Endothelial cell of umbilical vein (primary cell): ENCODE measurements at regions not wholly inside any gene's neighbourhood (a gene's known extent, or its start where the extent isn't known, plus 50 kb on each side); places are given as distances from the start of the nearest gene placed in this dataset.

Experiments
- EZH2 ChIP-seq: IDR thresholded peaks from 2 replicates; pipeline ENCODE4 v1.6.1; 2012; ENCODE audit warnings: borderline replicate concordance, low read depth, mild to moderate bottlenecking, moderate library complexity, low read length, inconsistent platforms; ENCODE audit not compliant: severe bottlenecking
- FOS ChIP-seq: IDR thresholded peaks from 2 replicates; pipeline ENCODE4 v1.6.1; 2011; ENCODE audit warnings: mild to moderate bottlenecking, low read length, moderate library complexity, borderline replicate concordance; ENCODE audit not compliant: insufficient read depth
- GATA2 ChIP-seq: IDR thresholded peaks from 2 replicates; pipeline ENCODE4 v1.7.0; 2011; ENCODE audit warnings: low read depth, mild to moderate bottlenecking, moderate library complexity, mixed read lengths, low read length; ENCODE audit not compliant: insufficient read length, insufficient read depth
- JUN ChIP-seq: IDR thresholded peaks from 2 replicates; pipeline ENCODE4 v1.6.1; 2011; ENCODE audit warnings: borderline replicate concordance, low read depth; ENCODE audit not compliant: insufficient read length, insufficient read depth
- MYC ChIP-seq: IDR thresholded peaks from one replicate; pipeline ENCODE4 v1.6.1; 2011; ENCODE audit warnings: mild to moderate bottlenecking, low read depth, low read length
- POLR2A ChIP-seq: IDR thresholded peaks from 2 replicates; pipeline ENCODE4 v1.6.1; 2012; ENCODE audit warnings: low read depth, mild to moderate bottlenecking, control low read depth, low read length
- POLR2AphosphoS5 ChIP-seq: IDR thresholded peaks from 2 replicates; pipeline ENCODE4 v1.6.1; 2012; ENCODE audit warnings: low read depth, mild to moderate bottlenecking, control low read depth, low read length, moderate library complexity; ENCODE audit not compliant: insufficient read depth
- TF ChIP-seq, protein P1 (sequence below), 2 donors: IDR thresholded peaks; 1 replicate in 1 of 2; 2 replicates in 1 of 2; pipeline ENCODE4 v1.5.1; 2011; ENCODE audit warnings: low read length in 2 of 2, mild to moderate bottlenecking in 2 of 2, moderate library complexity in 2 of 2, control low read depth in 1 of 2, inconsistent platforms in 1 of 2, low read depth in 1 of 2; ENCODE audit not compliant: insufficient read depth in 1 of 2; ENCODE audit errors: extremely low read depth in 1 of 2
- TF ChIP-seq, protein P2 (sequence below): IDR thresholded peaks from 2 replicates; pipeline ENCODE4 v1.6.1; 2011; ENCODE audit not compliant: insufficient read depth, insufficient read length

DNA sequence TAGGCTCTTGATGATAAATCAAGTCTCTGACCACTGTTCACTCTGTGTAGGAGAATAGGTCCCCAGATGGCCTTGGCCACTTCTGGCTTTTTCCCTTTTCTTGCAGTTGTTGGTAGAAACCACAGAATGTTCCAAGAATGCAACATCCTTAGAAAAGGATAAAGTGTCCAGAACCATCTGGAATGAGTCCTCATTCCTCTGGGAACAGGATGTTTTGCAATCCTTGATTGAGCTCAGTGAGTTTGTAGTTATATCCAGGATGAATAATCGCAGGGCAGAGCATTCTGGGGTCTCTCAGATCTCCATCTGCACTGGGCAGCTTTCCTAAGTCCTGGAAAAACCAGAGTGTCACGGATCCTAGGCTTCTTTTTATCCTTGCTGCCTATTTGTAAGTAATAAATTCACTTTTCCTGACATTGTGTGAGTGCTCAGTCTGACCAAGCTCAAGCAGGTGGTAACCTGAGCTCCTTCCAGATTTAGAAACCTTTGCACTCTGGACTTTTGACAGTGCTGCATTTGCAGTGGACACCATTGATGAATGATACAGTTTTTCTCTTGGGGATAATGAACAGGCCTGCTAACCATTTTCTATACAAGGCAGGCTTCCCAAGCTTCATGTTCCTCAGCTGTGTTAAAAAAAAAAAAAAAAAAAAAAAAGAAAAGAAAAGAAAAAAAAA lies 1028.6 kb downstream of the OTOL1 start:
- TF ChIP-seq, protein P1, sequence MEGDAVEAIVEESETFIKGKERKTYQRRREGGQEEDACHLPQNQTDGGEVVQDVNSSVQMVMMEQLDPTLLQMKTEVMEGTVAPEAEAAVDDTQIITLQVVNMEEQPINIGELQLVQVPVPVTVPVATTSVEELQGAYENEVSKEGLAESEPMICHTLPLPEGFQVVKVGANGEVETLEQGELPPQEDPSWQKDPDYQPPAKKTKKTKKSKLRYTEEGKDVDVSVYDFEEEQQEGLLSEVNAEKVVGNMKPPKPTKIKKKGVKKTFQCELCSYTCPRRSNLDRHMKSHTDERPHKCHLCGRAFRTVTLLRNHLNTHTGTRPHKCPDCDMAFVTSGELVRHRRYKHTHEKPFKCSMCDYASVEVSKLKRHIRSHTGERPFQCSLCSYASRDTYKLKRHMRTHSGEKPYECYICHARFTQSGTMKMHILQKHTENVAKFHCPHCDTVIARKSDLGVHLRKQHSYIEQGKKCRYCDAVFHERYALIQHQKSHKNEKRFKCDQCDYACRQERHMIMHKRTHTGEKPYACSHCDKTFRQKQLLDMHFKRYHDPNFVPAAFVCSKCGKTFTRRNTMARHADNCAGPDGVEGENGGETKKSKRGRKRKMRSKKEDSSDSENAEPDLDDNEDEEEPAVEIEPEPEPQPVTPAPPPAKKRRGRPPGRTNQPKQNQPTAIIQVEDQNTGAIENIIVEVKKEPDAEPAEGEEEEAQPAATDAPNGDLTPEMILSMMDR (IDR thresholded peaks at IDR 0.05; ENCODE audit: extremely low read depth in 1 of 2, insufficient read depth in 1 of 2, low read depth in 1 of 2, low read length in 2 of 2): no peak
- no peak for TF ChIP-seq JUN
- no peak for TF ChIP-seq POLR2A
- TF ChIP-seq EZH2: no peak
- TF ChIP-seq GATA2: no peak
- no peak for TF ChIP-seq POLR2AphosphoS5
- TF ChIP-seq FOS: no peak
- TF ChIP-seq, protein P2, sequence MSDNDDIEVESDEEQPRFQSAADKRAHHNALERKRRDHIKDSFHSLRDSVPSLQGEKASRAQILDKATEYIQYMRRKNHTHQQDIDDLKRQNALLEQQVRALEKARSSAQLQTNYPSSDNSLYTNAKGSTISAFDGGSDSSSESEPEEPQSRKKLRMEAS: no peak
- TF ChIP-seq MYC: no peak
